Neural progenitor cell (in vitro differentiated cells): ENCODE measurements at regions not wholly inside any gene's neighbourhood (a gene's known extent, or its start where the extent isn't known, plus 50 kb on each side); places are given as distances from the start of the nearest gene placed in this dataset.

Source experiments
- EZH2 ChIP-seq: fragments of 200-600 bp; sonication (generic); IDR thresholded peaks from 2 replicates; pipeline ENCODE4 v1.6.1; 2017; ENCODE audit warnings: antibody characterized with exemption, mild to moderate bottlenecking, moderate library complexity
- EZH2phosphoT487 ChIP-seq: fragments of 200-600 bp; sonication (generic); IDR thresholded peaks from 2 replicates; pipeline ENCODE4 v1.6.1; 2017; ENCODE audit warnings: antibody characterized with exemption
- TF ChIP-seq, protein P1 (sequence below): fragments of 200-600 bp; sonication (generic); IDR thresholded peaks from 2 replicates; pipeline ENCODE4 v1.5.1; 2017; ENCODE audit warnings: antibody characterized with exemption, mild to moderate bottlenecking

DNA sequence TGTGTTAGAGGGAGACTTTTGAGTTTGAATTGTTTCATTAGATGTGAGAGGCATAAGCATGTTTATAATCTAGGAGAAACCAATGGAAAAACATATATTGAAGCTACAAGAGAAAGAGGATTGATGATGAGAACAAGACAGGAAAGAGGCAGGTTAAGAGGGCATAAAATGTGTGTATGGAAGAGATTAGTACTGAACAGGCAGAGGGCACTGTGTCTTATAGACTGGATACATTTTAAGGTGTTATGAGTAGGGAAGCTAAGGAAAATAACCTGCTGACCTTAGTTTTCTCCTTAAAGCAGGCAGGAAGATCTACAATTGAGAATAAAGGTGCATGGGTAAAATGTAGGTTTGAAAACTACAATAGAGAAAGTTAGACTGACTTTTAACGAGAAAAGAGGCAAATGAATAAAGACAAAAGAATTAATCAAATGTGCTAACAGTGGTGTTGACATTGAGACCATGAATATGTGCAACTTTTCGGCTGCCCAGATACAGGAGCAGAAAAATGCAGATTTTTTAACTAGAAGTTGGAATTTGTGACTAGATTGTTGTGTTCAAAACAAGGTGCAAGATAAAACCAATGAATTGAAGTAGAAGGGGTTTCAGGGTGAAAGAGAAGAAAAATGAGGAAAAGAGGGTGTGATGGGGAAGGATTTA, 846.3 kb downstream of the HACE1 start:
- TF ChIP-seq, protein P1, sequence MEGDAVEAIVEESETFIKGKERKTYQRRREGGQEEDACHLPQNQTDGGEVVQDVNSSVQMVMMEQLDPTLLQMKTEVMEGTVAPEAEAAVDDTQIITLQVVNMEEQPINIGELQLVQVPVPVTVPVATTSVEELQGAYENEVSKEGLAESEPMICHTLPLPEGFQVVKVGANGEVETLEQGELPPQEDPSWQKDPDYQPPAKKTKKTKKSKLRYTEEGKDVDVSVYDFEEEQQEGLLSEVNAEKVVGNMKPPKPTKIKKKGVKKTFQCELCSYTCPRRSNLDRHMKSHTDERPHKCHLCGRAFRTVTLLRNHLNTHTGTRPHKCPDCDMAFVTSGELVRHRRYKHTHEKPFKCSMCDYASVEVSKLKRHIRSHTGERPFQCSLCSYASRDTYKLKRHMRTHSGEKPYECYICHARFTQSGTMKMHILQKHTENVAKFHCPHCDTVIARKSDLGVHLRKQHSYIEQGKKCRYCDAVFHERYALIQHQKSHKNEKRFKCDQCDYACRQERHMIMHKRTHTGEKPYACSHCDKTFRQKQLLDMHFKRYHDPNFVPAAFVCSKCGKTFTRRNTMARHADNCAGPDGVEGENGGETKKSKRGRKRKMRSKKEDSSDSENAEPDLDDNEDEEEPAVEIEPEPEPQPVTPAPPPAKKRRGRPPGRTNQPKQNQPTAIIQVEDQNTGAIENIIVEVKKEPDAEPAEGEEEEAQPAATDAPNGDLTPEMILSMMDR = no peak
- TF ChIP-seq EZH2phosphoT487 (no peak), EZH2 (no peak)
